GM19238 (cell line): ENCODE measurements at regions not wholly inside any gene's neighbourhood (a gene's known extent, or its start where the extent isn't known, plus 50 kb on each side); places are given as distances from the start of the nearest gene placed in this dataset.
"Not testable (repeated sequence)": the region's sequence is repeated elsewhere in the genome, so short reads cannot be mapped to it uniquely, and the experiment has no call there.

Source experiments
- DNase-seq: peaks from one replicate; pipeline ENCODE4 v3.0.0; 2011; ENCODE audit warnings: low spot score; ENCODE audit not compliant: insufficient read length

GRCh38 chr1:95297906-95298305 is 63.9 kb downstream of the RWDD3 start:
- DNase-seq: not testable (repeated sequence)

GRCh38 chr1:95301091-95301490 is 67.1 kb downstream of the RWDD3 start:
- no peak for DNase-seq

GRCh38 chr1:95301614-95302013 is 67.6 kb downstream of the RWDD3 start:
- DNase-seq: no peak

GRCh38 chr1:95304803-95305202 is 70.8 kb downstream of the RWDD3 start:
- no peak for DNase-seq

- DNase-seq: no peak
These were observed 74.4 kb downstream of the RWDD3 start for GRCh38 chr1:95308276-95309030.

- DNase-seq: no peak
These were observed 75.0 kb downstream of the RWDD3 start for GRCh38 chr1:95309031-95309471.

- no peak for DNase-seq
These were observed 77.0 kb downstream of the RWDD3 start for GRCh38 chr1:95311014-95311413.

GRCh38 chr1:95311762-95312161 is 77.8 kb downstream of the RWDD3 start:
- no peak for DNase-seq

GRCh38 chr1:95312181-95312580 is 78.2 kb downstream of the RWDD3 start:
- no peak for DNase-seq

GRCh38 chr1:95313527-95313926 is 79.5 kb downstream of the RWDD3 start:
- no peak for DNase-seq

GRCh38 chr1:95321531-95321930 is 87.5 kb downstream of the RWDD3 start:
- no peak for DNase-seq

- no peak for DNase-seq
These were observed 89.1 kb downstream of the RWDD3 start for GRCh38 chr1:95323123-95323522.

GRCh38 chr1:95325349-95325748 is 91.3 kb downstream of the RWDD3 start:
- DNase-seq: no peak

- no peak for DNase-seq
These were observed 92.0 kb downstream of the RWDD3 start for GRCh38 chr1:95326023-95326422.

- no peak for DNase-seq
These were observed 98.7 kb downstream of the RWDD3 start for GRCh38 chr1:95332754-95333153.

- no peak for DNase-seq
These were observed 105.4 kb downstream of the RWDD3 start for GRCh38 chr1:95339377-95339776.

- DNase-seq: no peak
These were observed 106.1 kb downstream of the RWDD3 start for GRCh38 chr1:95340061-95340460.

- DNase-seq: no peak
These were observed 118.8 kb downstream of the RWDD3 start for GRCh38 chr1:95352767-95353166.

- DNase-seq: no peak
These were observed 119.2 kb downstream of the RWDD3 start for GRCh38 chr1:95353194-95353593.

- no peak for DNase-seq
These were observed 130.5 kb downstream of the RWDD3 start for GRCh38 chr1:95364546-95364945.

GRCh38 chr1:95366498-95366897 is 132.5 kb downstream of the RWDD3 start:
- no peak for DNase-seq

GRCh38 chr1:95368178-95368577 is 134.2 kb downstream of the RWDD3 start:
- DNase-seq: no peak

GRCh38 chr1:95369985-95370690 is 136.1 kb downstream of the RWDD3 start:
- no peak for DNase-seq
